Caco-2 (cell line): ENCODE measurements at regions not wholly inside any gene's neighbourhood (a gene's known extent, or its start where the extent isn't known, plus 50 kb on each side); places are given as distances from the start of the nearest gene placed in this dataset.

Experiments used
- BruUV-seq: library from RNA; stranded (reverse); fragments of 400-500 nt; replicated peaks from 2 replicates; lab custom pipeline; 2021; lab: Mats Ljungman, UMichigan
- CTCF ChIA-PET: fragments of 300-600 bp; sonication (Branson Sonifier 250); formaldehyde crosslinking; loops from one replicate; lab custom pipeline; 2022; ENCODE audit warnings: antibody characterized with exemption; lab: Charles Lee
- POLR2A ChIA-PET: fragments of 300-600 bp; sonication (Branson Sonifier 250); formaldehyde crosslinking; loops from one replicate; lab custom pipeline; 2022; ENCODE audit warnings: antibody characterized with exemption; lab: Charles Lee
- DNase-seq, 2 experiments: peaks; one replicate each; pipeline versions ENCODE4 v3.0.0 to v3.0.0-alpha.2; 2020 to 2022
- H3K27me3 ChIP-seq: replicated peaks from 2 replicates; pipeline ENCODE4 v1.6.0; 2011; ENCODE audit warnings: low read length; ENCODE audit not compliant: control insufficient read depth, insufficient read depth
- H3K36me3 ChIP-seq: 2 replicates; pipeline ENCODE4 v1.5.1; 2011; ENCODE audit warnings: low read length; ENCODE audit not compliant: control insufficient read depth, insufficient read depth
- H3K4me1 ChIP-seq: fragments of 250-450 bp; sonication (Bioruptor Pico); 2 replicates; pipeline ENCODE4 v1.5.1; 2020; ENCODE audit warnings: mild to moderate bottlenecking
- H3K4me3 ChIP-seq: 2 replicates; pipeline ENCODE4 v1.5.1; 2011; ENCODE audit warnings: low read depth, mild to moderate bottlenecking, control low read depth, low read length
- H3K9me3 ChIP-seq: fragments of 250-450 bp; sonication (Bioruptor Pico); 2 replicates; pipeline ENCODE4 v1.5.1; 2020; ENCODE audit warnings: mild to moderate bottlenecking, moderate library complexity
- H3K27ac Mint-ChIP-seq: one replicate; pipeline ENCODE4 v1.8.0; 2022; ENCODE audit warnings: mixed read lengths; ENCODE audit not compliant: unreplicated experiment
- H3K27me3 Mint-ChIP-seq: one replicate; pipeline ENCODE4 v1.8.0; 2022; ENCODE audit warnings: mixed read lengths; ENCODE audit not compliant: insufficient read depth, unreplicated experiment
- H3K36me3 Mint-ChIP-seq: one replicate; pipeline ENCODE4 v1.8.0; 2022; ENCODE audit warnings: mild to moderate bottlenecking, mixed read lengths; ENCODE audit not compliant: insufficient read depth, unreplicated experiment
- H3K4me1 Mint-ChIP-seq: one replicate; pipeline ENCODE4 v1.8.0; 2022; ENCODE audit warnings: low read depth, mixed read lengths; ENCODE audit not compliant: unreplicated experiment
- H3K4me3 Mint-ChIP-seq: one replicate; pipeline ENCODE4 v1.8.0; 2022; ENCODE audit warnings: mild to moderate bottlenecking, moderate library complexity, mixed read lengths; ENCODE audit not compliant: unreplicated experiment
- H3K9me3 Mint-ChIP-seq: one replicate; pipeline ENCODE4 v1.8.0; 2022; ENCODE audit warnings: mixed read lengths; ENCODE audit not compliant: unreplicated experiment
- CTCF ChIP-seq, 2 experiments: fragments of 200-600 bp in 1 of 2; IDR thresholded peaks; 1 replicate in 1 of 2; 2 replicates in 1 of 2; pipeline versions ENCODE4 v1.5.1 to v1.8.0; 2011 to 2022; ENCODE audit warnings: antibody characterized with exemption in 1 of 2, control low read depth in 1 of 2, inconsistent platforms in 1 of 2, low read depth in 1 of 2, low read length in 1 of 2, mild to moderate bottlenecking in 1 of 2, moderate library complexity in 1 of 2; ENCODE audit not compliant: insufficient read depth in 1 of 2, severe bottlenecking in 1 of 2, unreplicated experiment in 1 of 2
- intact Hi-C: fragments of 100-400 bp; cut with micrococcal nuclease; formaldehyde crosslinking; loops from one replicate; pipeline ENCODE4 v1.10.0; 2022; ENCODE audit not compliant: unreplicated experiment

- ChIA-PET POLR2A (no interaction called here), CTCF (interaction anchor here (1.2 kb wide), 1 partner anchor 355 kb away, joined by 3 read pairs; no protein-coding TSS in a partner anchor)
- Mint-ChIP-seq H3K9me3 (no peaks in the 10 kb centered on the region), H3K36me3 (no peaks in the 10 kb centered on the region), H3K4me1 (peaks cover 14% of the 10 kb centered on the region), H3K4me3 (no peak overlapping the region), H3K27me3 (no peaks in the 10 kb centered on the region), H3K27ac (no peak overlapping the region)
- intact Hi-C loops, result loop anchor here (2.0 to 5.0 kb wide), 3 partner anchors 39 to 423 kb away; partner anchors contain the start of gene LINGO1
- Histone ChIP-seq H3K36me3 (no peaks in the 10 kb centered on the region), H3K27me3 (no peaks in the 10 kb centered on the region), H3K9me3 (no peaks in the 10 kb centered on the region), H3K4me1 (peaks cover 13% of the 10 kb centered on the region; the same call in 1 of the 2 replicates), H3K4me3 (no peak overlapping the region)
- DNase-seq, result no peak
- BruUV-seq, result no TSS peak
- no peak for TF ChIP-seq CTCF (IDR thresholded peaks at IDR 0.05; ENCODE audit: insufficient read depth in 1 of 2, low read depth in 1 of 2, low read length in 1 of 2, severe bottlenecking in 1 of 2, unreplicated experiment in 1 of 2)
These were observed 91.1 kb downstream of the LINGO1 start for GRCh38 chr15:77541421-77542181.

- no TSS peak for BruUV-seq
- H3K27me3 Mint-ChIP-seq, result no peaks in the 10 kb centered on the region
- peaks cover 22% of the 10 kb centered on the region for H3K4me1 Mint-ChIP-seq
- H3K9me3 ChIP-seq, result no peaks in the 10 kb centered on the region
- H3K4me1 ChIP-seq, result peaks cover 17% of the 10 kb centered on the region; the same call in 1 of the 2 replicates
- no peaks in the 10 kb centered on the region for H3K36me3 ChIP-seq
- CTCF ChIA-PET, result interaction anchor here (1.2 kb wide), 1 partner anchor 353 kb away, joined by 3 read pairs; no protein-coding TSS in a partner anchor
- no peak for TF ChIP-seq CTCF (IDR thresholded peaks at IDR 0.05; ENCODE audit: insufficient read depth in 1 of 2, low read depth in 1 of 2, low read length in 1 of 2, severe bottlenecking in 1 of 2, unreplicated experiment in 1 of 2)
- H3K27me3 ChIP-seq, result no peaks in the 10 kb centered on the region
- H3K4me3 Mint-ChIP-seq, result no peak overlapping the region
- POLR2A ChIA-PET, result no interaction called here
- no peaks in the 10 kb centered on the region for H3K36me3 Mint-ChIP-seq
- no peak overlapping the region for H3K27ac Mint-ChIP-seq
- DNase-seq, result no peak
- H3K4me3 ChIP-seq, result no peak overlapping the region
- H3K9me3 Mint-ChIP-seq, result no peaks in the 10 kb centered on the region
- intact Hi-C loops, result loop anchor here (5.0 kb wide), 1 partner anchor 92 kb away; the partner anchor contains the start of gene LINGO1
These were observed 92.2 kb downstream of the LINGO1 start for GRCh38 chr15:77540312-77541060.

GRCh38 chr15:77538793-77539497, 93.8 kb downstream of the LINGO1 start:
- Mint-ChIP-seq H3K27ac (no peak overlapping the region), H3K36me3 (no peaks in the 10 kb centered on the region), H3K9me3 (no peaks in the 10 kb centered on the region), H3K4me1 (peaks cover 22% of the 10 kb centered on the region), H3K27me3 (no peaks in the 10 kb centered on the region), H3K4me3 (no peak overlapping the region)
- intact Hi-C loops, result no loop called here
- no peak for TF ChIP-seq CTCF (IDR thresholded peaks at IDR 0.05; ENCODE audit: insufficient read depth in 1 of 2, low read depth in 1 of 2, low read length in 1 of 2, severe bottlenecking in 1 of 2, unreplicated experiment in 1 of 2)
- ChIA-PET CTCF (no interaction called here), POLR2A (no interaction called here)
- no peaks in the 10 kb centered on the region for H3K36me3 ChIP-seq
- no peaks in the 10 kb centered on the region for H3K9me3 ChIP-seq
- BruUV-seq, result no TSS peak
- no peaks in the 10 kb centered on the region for H3K27me3 ChIP-seq
- H3K4me3 ChIP-seq, result no peak overlapping the region
- peak in 1 of 2 experiments; percentile 14 for DNase-seq
- H3K4me1 ChIP-seq, result peaks cover 17% of the 10 kb centered on the region; the same call in 1 of the 2 replicates
